Liver (tissue), 3 donors: ENCODE measurements at regions not wholly inside any gene's neighbourhood (a gene's known extent, or its start where the extent isn't known, plus 50 kb on each side); places are given as distances from the start of the nearest gene placed in this dataset.

ENCODE experiments used
- CTCF ChIP-seq: fragments of 150-350 bp; IDR thresholded peaks from 2 replicates; pipeline ENCODE4 v1.5.1; 2017; ENCODE audit warnings: improper control_type of control experiment, low read depth, low read length; ENCODE audit not compliant: missing input control
- EGR1 ChIP-seq, 2 donors: IDR thresholded peaks; 2 replicates each; pipeline ENCODE4 v1.6.1; 2016 to 2018; ENCODE audit warnings: antibody characterized with exemption in 2 of 2, low read depth in 2 of 2
- FOXA2 ChIP-seq: IDR thresholded peaks from 2 replicates; pipeline ENCODE4 v1.6.1; 2016; ENCODE audit warnings: antibody characterized with exemption
- GABPA ChIP-seq, 2 donors: IDR thresholded peaks in 1 of 2; conservative IDR thresholded peaks in 1 of 2; 2 replicates each; pipeline ENCODE4 v1.6.1; 2016; ENCODE audit warnings: antibody characterized with exemption in 2 of 2, mild to moderate bottlenecking in 1 of 2, moderate library complexity in 1 of 2
- JUND ChIP-seq, 2 donors: IDR thresholded peaks; 2 replicates each; pipeline ENCODE4 v1.6.1; 2016; ENCODE audit warnings: antibody characterized with exemption in 2 of 2
- MAX ChIP-seq: IDR thresholded peaks from 2 replicates; pipeline ENCODE4 v1.6.1; 2016; ENCODE audit warnings: antibody characterized with exemption
- RAD21 ChIP-seq, 2 donors: IDR thresholded peaks; 2 replicates each; pipeline ENCODE4 v1.6.1; 2016; ENCODE audit warnings: antibody characterized with exemption in 2 of 2, mild to moderate bottlenecking in 2 of 2
- REST ChIP-seq: IDR thresholded peaks from 2 replicates; pipeline ENCODE4 v1.6.1; 2016; ENCODE audit warnings: antibody characterized with exemption, mild to moderate bottlenecking
- RXRA ChIP-seq, 2 donors: IDR thresholded peaks; 2 replicates each; pipeline ENCODE4 v1.6.1; 2017 to 2018; ENCODE audit warnings: antibody characterized with exemption in 2 of 2, mild to moderate bottlenecking in 1 of 2
- SP1 ChIP-seq: IDR thresholded peaks from 2 replicates; pipeline ENCODE4 v1.6.1; 2018; ENCODE audit warnings: antibody characterized with exemption, mild to moderate bottlenecking
- TAF1 ChIP-seq: conservative IDR thresholded peaks from 2 replicates; pipeline ENCODE4 v1.6.1; 2016; ENCODE audit warnings: antibody characterized with exemption, mild to moderate bottlenecking
- YY1 ChIP-seq: IDR thresholded peaks from 2 replicates; pipeline ENCODE4 v1.6.1; 2016; ENCODE audit warnings: antibody characterized with exemption, mild to moderate bottlenecking
- ZBTB33 ChIP-seq: IDR thresholded peaks from 2 replicates; pipeline ENCODE4 v1.6.1; 2016; ENCODE audit warnings: antibody characterized with exemption
- donor health status: healthy.
- donor health status: healthy.

GRCh38 chr2:146720170-146720569 lies 1124.7 kb upstream of the ACVR2A start:
- TF ChIP-seq CTCF = no peak
- no peak for TF ChIP-seq RXRA (IDR thresholded peaks at IDR 0.05)
- TF ChIP-seq GABPA (IDR thresholded peaks at IDR 0.05 in 1 of 2, conservative IDR thresholded peaks at IDR 0.05 in 1 of 2) = no peak
- TF ChIP-seq YY1 = no peak
- no peak for TF ChIP-seq RAD21 (IDR thresholded peaks at IDR 0.05)
- no peak for TF ChIP-seq REST
- no peak for TF ChIP-seq SP1
- TF ChIP-seq TAF1 = no peak
- TF ChIP-seq EGR1 (IDR thresholded peaks at IDR 0.05; ENCODE audit: low read depth in 2 of 2) = no peak
- TF ChIP-seq JUND (IDR thresholded peaks at IDR 0.05) = no peak
- TF ChIP-seq MAX = no peak
- TF ChIP-seq FOXA2 = no peak
- no peak for TF ChIP-seq ZBTB33
